GM23338 (cell line): ENCODE measurements at regions not wholly inside any gene's neighbourhood (a gene's known extent, or its start where the extent isn't known, plus 50 kb on each side); places are given as distances from the start of the nearest gene placed in this dataset.

Source experiments
- EZH2 ChIP-seq: fragments of 200-600 bp; sonication (generic); IDR thresholded peaks from one replicate; pipeline ENCODE4 v1.8.0; 2017; ENCODE audit warnings: antibody characterized with exemption, mild to moderate bottlenecking, low read depth; ENCODE audit not compliant: unreplicated experiment
- EZH2phosphoT487 ChIP-seq: fragments of 200-600 bp; sonication (generic); IDR thresholded peaks from one replicate; pipeline ENCODE4 v1.8.1; 2018; ENCODE audit warnings: antibody characterized with exemption; ENCODE audit not compliant: unreplicated experiment
- NANOG ChIP-seq: IDR thresholded peaks from 2 replicates; pipeline ENCODE4 v1.6.1; 2016; ENCODE audit warnings: antibody characterized with exemption, borderline replicate concordance
- POLR2AphosphoS5 ChIP-seq: IDR thresholded peaks from 2 replicates; pipeline ENCODE4 v1.6.1; 2016; ENCODE audit warnings: antibody characterized with exemption, low read depth
- STAT1 ChIP-seq: IDR thresholded peaks from one replicate; pipeline ENCODE4 v1.6.1; 2016; ENCODE audit warnings: antibody characterized with exemption; ENCODE audit not compliant: unreplicated experiment
- ZNF114 ChIP-seq: fragments of 250-450 bp; sonication (Bioruptor Pico); IDR thresholded peaks from 2 replicates; pipeline ENCODE4 v1.5.0; 2020; ENCODE audit warnings: mild to moderate bottlenecking, moderate library complexity
- TF ChIP-seq, protein P1 (sequence below), 2 experiments: fragments of 200-600 bp in 1 of 2; sonication (generic) in 1 of 2; conservative IDR thresholded peaks; 2 replicates each; pipeline versions ENCODE4 v1.5.1 to v1.6.1; 2016 to 2017; ENCODE audit warnings: antibody characterized with exemption in 2 of 2, low read depth in 2 of 2, mild to moderate bottlenecking in 2 of 2, moderate library complexity in 1 of 2
- TF ChIP-seq, protein P2 (sequence below): IDR thresholded peaks from one replicate; pipeline ENCODE4 v1.6.1; 2018; ENCODE audit warnings: antibody characterized with exemption; ENCODE audit not compliant: unreplicated experiment

DNA sequence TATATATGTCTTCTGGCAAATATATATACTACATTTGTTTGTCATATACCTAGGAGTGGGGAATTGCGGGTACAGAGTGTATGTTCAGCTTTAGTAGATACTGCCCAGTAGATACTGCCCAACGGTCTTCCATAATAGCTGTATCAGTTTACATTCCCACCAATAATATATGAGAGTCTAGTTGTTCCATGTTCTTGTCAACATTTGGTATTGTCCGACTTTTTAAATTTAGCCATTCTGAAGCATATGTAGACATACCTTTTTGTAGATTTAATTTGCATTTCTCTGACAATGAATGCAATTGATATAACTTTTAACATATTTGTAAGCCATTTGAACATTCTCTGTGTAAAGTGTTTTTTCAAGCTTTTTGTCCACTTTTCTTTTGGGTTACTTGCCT, 99.0 kb upstream of the HIVEP3 start:
- TF ChIP-seq POLR2AphosphoS5 (no peak), EZH2phosphoT487 (no peak), NANOG (no peak), EZH2 (no peak), STAT1 (no peak), ZNF114 (CRISPR knock-in tag) (no peak)
- TF ChIP-seq, protein P1, sequence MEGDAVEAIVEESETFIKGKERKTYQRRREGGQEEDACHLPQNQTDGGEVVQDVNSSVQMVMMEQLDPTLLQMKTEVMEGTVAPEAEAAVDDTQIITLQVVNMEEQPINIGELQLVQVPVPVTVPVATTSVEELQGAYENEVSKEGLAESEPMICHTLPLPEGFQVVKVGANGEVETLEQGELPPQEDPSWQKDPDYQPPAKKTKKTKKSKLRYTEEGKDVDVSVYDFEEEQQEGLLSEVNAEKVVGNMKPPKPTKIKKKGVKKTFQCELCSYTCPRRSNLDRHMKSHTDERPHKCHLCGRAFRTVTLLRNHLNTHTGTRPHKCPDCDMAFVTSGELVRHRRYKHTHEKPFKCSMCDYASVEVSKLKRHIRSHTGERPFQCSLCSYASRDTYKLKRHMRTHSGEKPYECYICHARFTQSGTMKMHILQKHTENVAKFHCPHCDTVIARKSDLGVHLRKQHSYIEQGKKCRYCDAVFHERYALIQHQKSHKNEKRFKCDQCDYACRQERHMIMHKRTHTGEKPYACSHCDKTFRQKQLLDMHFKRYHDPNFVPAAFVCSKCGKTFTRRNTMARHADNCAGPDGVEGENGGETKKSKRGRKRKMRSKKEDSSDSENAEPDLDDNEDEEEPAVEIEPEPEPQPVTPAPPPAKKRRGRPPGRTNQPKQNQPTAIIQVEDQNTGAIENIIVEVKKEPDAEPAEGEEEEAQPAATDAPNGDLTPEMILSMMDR (conservative IDR thresholded peaks at IDR 0.05; ENCODE audit: low read depth in 2 of 2) = no peak
- TF ChIP-seq, protein P2, sequence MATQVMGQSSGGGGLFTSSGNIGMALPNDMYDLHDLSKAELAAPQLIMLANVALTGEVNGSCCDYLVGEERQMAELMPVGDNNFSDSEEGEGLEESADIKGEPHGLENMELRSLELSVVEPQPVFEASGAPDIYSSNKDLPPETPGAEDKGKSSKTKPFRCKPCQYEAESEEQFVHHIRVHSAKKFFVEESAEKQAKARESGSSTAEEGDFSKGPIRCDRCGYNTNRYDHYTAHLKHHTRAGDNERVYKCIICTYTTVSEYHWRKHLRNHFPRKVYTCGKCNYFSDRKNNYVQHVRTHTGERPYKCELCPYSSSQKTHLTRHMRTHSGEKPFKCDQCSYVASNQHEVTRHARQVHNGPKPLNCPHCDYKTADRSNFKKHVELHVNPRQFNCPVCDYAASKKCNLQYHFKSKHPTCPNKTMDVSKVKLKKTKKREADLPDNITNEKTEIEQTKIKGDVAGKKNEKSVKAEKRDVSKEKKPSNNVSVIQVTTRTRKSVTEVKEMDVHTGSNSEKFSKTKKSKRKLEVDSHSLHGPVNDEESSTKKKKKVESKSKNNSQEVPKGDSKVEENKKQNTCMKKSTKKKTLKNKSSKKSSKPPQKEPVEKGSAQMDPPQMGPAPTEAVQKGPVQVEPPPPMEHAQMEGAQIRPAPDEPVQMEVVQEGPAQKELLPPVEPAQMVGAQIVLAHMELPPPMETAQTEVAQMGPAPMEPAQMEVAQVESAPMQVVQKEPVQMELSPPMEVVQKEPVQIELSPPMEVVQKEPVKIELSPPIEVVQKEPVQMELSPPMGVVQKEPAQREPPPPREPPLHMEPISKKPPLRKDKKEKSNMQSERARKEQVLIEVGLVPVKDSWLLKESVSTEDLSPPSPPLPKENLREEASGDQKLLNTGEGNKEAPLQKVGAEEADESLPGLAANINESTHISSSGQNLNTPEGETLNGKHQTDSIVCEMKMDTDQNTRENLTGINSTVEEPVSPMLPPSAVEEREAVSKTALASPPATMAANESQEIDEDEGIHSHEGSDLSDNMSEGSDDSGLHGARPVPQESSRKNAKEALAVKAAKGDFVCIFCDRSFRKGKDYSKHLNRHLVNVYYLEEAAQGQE = no peak
